Stimulated activated CD4-positive, alpha-beta T cell treated with anti-CD3 and anti-CD28 coated beads, Interleukin-15, amount 100 ng/mL, for 1 hour (primary cell): ENCODE measurements at regions not wholly inside any gene's neighbourhood (a gene's known extent, or its start where the extent isn't known, plus 50 kb on each side); places are given as distances from the start of the nearest gene placed in this dataset.
"Not testable (repeated sequence)": the region's sequence is repeated elsewhere in the genome, so short reads cannot be mapped to it uniquely, and the experiment has no call there.

ENCODE experiments used
- DNase-seq, 2 donors: peaks; one replicate each; pipeline ENCODE4 v3.0.0-alpha.2; 2020; ENCODE audit warnings: low read depth in 1 of 2, low spot score in 1 of 2

DNA sequence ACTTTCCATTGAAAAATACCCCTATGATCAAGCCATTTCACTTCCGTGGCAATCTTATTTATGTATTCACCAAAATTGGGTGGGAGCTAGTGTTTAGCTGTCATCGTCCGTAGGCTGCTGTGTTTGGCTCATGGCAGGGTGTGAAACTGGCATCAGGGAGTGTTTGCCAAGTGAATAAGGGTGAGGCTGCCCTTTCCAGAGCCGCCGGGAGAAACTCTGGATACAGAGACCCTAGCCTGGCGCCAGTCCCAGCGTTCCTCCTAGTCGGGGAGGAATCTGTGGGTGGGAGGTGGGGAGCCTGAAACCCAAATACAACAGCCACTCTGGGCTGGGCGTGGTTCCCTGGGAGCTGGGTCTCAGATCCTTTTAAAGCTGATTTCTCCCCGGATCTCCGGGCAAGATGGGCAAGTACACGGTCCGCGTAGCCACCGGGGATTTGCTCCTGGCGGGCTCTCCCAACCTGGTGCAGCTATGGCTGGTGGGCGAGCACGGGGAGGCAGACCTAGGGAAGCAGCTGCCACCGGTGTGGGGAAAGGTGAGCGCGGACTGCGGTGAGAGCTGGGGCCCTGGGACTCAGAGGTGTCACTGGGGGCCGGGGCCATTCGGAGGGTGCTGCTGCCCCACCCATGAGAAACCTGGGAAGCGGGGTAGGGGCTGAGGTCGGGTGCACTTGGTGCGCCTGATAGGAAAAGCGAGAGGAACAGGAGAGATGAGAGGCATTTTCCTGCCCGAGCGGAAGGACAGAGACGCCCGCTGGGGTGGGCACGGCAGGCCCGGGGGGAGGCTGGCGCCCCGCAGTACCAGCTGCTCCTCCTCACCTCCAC lies 62.1 kb upstream of the TEKT1 start:
- no peak for DNase-seq

DNA sequence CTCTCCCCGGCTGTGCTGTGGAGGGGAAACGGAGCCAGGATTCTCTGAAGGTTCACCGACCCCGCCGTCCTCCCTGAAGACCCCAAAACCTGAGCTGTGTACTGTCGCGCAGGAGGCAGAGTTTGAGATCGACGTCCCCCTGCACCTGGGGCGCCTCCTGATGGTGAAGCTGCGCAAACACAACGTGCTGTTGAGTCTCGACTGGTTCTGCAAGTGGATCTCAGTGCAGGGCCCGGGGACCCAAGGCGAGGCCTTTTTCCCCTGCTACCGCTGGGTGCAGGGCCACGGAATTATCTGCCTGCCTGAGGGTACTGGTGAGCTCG lies 62.6 kb upstream of the TEKT1 start:
- no peak for DNase-seq

DNA sequence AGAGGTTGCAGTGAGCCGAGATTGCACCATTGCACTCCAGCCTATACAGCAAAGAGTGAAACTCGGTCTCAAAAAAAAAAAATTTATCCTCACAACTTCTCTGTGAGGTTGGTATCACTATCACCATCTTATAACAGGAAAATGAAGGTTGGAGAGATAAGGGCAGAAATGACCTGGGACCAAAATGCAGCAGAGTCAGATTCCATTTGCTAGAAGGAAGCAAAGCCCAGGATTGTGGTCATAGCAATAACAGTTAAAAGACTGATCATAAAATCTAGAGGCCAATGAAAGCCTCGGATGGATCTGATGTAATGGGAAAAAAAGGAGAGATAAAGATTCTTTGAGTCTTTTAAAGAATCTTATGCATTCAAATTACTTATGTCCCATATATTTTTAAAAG lies 69.6 kb upstream of the TEKT1 start:
- no peak for DNase-seq

DNA sequence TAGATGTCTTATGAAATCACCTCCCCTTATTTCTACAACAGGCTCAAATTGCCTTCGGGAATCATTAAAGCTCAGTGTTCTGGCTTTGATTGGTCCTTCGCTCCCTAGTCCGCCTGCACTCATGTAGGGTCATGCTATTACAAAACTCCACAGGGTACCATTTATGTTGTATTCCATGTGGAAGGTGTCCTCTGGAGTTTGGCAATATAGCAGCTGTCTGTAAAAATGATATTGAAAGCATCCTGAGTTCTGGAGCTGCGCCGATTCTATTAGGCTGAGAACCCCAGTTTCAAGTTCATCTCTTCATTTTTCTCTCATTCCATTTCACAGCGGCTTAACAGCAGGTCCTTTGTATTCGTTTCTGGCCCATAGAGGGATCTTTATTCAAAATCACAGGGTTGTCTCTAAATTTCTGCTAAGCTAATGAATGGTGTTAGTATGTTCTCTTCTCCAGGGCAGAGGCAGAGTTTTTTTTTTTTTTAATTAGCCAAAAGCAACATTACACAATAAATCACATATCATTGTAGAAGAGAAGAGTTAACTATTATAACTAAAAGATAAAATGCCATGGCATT lies 71.9 kb upstream of the TEKT1 start:
- no peak for DNase-seq

DNA sequence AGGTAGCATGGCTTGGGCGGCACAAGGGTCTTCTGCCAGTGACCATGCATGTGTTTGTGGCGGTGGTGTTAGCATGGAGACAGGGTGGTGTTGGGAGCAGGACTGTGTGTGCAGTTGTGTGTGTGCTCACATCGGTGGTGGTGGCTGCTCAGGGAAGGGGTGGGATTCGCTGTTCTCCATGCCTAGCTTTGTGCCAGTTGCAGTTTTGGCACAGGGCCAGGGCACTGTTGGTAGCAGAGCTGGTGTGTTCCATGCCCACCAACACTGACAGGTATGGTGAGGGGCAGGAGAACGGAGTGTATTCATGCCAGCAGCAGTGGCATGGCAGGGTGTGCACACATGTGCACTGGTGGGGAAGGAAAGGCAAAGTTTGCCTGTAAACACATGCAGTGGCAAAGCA lies 77.3 kb upstream of the TEKT1 start:
- no peak for DNase-seq

DNA sequence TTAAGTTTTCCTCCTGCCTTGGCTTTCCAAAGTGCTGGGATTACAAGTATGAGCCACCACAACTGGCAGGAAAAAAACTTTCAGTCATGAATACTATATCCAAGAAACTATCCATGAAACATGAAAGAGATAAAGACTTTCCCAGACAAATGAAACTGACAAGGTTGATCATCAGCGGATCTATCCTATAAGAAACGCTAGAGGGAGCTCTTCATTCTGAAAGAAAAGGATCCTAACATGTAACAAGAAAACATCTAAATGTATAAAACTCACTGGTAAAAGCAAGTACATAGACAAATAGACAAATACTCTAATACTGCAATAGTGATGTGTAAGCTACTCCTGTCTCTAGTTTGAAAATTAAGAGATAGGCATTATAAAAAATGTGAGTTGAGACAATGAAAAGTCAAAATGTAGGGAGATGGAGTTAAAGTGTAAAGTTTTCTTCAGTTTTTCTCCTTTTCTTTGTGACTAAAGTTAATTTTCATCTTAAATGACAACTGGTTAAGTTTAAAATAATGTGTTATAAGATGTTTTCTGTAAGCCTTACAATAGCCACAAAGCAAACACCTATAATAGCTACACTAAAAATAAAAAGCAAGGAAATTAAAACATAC lies 79.6 kb upstream of the TEKT1 start:
- no peak for DNase-seq

DNA sequence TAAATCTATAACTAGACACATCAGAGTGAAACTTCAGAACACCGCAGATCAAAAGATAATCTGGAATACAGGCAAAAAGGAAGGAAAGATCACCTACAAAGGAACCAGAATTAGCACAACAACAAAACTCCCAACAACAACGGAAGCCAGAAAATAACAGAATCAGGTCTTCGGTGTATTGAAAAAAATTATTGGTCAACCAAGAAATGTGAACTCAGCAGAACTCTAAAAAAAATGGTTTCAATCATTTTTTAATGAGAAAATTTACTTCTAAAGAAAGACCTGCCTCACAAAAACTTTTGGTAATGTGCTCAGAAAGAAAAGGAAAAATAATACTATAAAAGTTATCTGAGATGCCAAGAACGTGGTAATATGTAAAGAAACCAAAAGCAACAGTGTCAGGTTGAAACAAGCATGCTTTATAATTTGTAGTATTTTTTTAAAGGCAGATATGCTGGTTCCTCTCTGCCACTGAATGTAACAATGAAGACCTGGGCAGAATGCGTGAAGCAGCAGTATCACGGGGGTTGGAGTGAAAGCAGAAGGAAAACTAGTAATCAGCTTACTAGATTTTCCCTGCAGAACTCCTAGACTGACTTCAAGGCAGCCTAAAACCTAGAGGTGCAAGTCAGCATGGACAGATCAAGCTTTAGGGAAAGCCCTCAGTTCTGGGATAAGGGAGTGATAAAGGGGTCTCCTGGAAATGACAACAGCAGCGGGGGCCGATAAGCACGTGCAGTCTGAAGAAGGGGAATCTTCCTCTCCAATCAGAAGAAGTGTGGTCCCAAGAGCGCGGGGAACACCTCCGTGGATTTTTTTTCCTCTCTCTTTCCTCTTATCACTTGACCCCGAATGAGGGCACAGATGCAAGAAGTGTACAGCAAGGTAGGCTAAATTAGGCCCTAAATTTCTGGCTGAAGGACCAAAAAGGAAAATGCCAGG lies 80.9 kb upstream of the TEKT1 start:
- no peak for DNase-seq

DNA sequence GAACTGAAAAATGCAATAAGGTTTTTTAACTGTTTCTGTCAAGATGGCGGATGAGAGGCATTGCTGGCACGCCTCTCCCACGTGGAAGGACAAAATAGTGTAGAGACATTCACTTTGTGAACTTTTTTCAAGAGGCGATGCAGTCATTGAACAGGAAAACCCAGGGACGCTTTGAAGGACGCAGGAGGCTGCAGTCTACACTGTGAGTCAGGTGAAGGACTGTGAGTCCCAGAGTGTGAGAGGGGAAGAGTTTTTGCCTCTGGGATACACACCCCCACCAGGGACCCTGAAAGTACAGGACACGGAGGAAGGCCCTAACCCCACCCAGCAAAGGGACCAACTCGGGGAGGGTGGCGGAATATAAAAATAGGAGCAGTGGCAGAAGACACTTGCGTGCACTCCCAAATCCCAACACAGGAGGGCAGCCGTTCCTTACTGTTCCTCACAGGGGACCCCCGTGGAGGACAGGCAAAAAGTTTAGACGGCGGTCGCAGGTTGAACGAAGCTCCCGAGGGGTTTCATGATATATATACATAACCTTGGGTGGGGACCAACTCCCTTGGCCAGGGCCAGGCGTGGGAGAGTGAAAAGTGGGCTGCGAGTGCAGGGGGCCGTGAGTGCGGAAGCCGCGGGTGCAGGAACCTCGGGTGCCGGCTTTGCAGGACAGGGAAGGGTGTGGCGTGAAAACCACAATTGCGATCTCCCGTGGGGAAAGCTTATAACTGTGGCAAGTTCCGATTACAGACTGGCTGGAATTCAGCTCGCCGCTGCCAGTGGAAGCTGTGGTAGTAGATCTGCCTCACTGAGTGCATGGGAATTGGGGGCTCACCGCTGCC lies 82.0 kb upstream of the ALOX12 start:
- peak; percentile 50 to 68 for DNase-seq

DNA sequence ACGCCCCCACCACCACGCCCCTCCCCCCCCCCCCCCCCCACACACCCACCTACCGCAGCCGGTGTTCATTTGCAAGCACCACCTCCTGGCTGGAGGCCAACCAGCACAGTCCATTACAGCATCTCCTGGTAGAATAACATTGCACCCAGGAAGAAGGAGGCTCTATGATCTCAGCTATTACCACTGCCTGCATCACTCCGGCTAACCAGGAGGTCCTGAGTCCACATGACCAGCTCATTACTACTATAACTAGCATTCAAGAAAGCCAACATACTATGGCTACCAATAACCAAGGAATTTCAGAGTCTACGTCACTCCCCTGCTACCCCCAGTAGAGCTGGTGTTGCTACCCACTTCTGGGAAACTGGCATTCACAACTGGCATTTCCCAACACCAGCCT lies 81.1 kb upstream of the ALOX12 start:
- DNase-seq: no peak

DNA sequence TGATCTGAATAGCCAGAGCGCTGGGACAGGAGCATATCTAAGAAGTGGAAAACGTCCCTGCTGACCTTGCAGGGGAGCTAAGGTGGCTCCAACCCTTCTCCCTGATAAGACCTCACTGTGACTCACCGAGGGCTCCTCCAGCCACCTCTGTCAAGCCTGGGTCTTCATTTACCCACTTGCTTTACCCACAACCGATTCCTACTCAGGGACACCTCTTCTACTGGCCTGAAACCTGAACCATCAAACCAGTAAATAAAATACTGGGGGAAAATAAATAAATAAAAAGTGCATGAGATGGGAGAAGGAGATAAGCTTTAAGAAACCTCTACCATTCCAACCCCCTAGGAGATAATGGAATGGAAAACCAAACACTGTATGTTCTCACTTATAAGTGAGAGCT lies 80.2 kb upstream of the ALOX12 start:
- no peak for DNase-seq

DNA sequence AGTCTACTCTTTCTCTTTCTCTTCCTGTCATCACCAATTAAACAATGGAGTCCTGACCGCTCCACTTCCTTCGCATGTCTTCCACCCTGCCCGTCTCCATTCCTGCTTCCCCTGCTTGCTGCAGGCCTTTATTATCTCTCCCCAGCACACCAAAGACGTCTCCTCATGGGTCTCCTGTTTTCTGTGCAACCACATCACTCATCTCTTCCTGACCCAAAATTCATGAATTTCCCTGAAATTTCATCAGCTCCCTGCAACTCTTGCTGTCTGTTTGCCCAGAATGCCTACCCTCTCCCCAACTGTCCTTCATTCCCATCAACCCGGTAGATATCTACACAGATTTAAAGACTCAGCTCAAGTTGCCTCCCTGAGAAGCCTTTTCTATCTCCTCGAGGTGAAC lies 76.7 kb upstream of the ALOX12 start:
- no peak for DNase-seq

DNA sequence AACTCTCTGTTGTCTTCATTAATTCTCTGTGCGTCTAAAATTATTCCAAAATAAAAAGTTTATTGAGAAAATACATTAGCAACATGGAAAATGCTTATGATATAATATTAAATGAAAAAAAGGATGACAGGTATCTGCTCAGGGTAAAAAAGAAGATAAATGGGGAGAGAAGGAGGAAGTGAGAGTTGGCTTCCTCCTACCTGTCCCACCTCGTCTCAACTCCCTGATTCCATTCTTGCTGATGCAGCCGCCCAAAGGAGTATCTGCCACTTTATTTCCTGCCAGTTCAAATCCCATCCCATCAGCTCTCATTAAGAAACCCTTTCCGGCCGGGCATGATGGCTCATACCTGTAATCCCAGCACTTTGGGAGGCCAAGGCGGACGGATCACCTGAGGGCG lies 72.5 kb upstream of the ALOX12 start:
- no peak for DNase-seq

DNA sequence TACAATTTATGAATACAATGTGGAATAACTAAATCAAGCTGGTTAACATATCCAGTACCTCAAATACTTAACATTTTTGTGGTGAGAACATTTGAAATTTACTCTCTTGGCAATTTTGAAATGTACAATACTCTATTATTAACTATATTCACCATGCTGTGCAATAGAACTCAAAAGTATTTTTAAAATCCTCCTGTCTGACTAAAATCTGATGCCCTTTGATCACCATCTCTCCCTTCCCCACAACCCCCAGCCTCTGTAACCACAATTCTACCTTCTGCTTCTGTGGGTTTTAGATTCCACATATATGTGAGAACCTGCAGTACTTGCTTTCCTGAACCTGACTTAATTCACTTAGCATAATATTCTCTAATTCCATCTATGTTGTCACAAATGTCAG lies 71.6 kb upstream of the ALOX12 start:
- no peak for DNase-seq

DNA sequence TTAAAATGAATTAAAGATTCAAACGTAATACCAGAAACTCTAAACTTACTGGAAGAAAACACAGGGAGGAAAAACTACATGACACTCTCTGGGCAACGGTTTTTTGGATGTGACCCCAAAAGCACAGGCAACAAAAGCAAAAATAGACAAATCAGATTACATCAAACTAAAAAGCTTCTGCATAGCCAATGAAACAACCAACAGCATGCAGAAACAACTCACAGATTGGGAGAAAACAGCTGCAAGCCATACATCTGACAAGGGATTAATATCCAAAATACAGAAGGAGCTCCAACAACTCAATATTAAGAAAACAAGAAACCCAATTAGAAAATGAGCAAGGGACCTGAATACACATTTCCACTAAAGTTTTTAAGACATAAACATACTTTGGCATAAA lies 69.2 kb upstream of the ALOX12 start:
- DNase-seq: no peak

DNA sequence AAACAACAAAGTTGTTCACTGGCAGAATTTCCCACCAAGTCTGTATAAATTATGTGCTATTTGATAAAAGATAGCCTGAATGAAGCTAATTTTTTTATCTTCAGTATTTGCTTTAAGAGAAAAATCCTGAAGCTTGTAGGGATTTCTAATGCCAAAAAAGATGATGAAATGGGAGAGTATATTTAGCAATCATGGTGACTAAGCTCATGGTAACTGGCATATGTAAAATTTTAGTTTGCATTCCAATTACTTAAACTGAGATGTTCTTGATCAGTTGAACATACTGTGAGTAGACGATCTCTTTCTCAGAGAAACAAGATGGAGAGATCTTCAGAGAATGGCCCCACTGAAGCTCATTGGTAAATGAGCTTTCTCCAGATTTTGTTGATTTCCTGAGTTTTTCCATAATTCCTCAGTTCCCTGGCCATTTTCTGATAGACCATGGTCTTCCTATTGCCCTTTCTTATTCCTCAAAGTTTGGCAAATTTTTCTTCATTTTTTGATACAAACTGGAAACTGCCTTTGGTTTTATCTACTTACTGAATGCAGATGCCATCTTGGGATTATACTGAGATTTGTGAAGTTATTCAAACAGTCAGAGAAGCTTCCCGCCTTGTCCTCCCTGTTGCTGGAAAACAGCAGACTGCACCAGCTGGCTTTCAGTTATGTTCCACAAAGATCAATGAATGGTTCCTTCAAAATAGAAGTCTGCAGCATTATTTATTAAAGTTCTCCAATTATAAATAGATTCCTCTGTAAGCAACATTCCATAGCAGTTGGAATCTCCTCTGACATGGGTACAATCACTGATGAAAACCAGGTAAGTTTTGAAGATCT lies 68.3 kb upstream of the ALOX12 start:
- no peak for DNase-seq

DNA sequence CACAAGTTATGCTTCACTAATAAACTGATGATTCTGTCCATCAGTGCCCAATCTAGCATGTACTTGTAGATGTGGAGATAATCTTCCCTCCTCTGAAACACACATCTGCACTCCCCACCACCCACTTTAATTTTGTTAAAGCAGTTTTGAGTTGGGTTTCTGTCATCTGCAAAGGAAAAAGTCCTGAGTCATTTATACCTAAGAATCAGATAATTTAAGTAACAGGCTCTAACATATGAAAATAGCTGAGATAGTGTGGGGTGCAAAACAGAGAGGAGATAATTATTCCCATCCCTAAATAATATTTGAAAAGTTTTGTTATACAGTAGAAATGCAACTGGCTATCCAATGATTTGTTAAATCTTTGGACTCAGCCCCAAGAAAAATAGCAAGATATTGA lies 67.7 kb upstream of the ALOX12 start:
- DNase-seq: no peak

DNA sequence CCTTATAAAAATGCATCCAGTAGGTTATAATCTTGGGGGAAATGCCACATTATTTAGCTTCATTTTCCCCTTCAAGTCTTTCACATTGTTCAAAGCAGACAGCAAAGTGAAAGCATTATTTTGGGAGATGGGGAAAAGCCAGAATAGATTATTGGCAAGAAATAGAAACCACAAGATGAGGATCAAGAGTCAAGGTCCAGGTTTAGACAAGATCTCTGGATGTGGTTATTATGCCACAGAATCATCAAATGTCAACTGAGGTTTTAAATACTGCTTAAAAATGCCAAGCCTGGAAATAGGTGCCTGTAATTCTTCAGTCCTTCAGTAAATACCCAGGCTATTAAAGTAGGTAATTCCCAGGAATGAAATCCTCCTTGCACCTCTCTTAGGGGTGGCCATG lies 65.1 kb upstream of the ALOX12 start:
- no peak for DNase-seq

DNA sequence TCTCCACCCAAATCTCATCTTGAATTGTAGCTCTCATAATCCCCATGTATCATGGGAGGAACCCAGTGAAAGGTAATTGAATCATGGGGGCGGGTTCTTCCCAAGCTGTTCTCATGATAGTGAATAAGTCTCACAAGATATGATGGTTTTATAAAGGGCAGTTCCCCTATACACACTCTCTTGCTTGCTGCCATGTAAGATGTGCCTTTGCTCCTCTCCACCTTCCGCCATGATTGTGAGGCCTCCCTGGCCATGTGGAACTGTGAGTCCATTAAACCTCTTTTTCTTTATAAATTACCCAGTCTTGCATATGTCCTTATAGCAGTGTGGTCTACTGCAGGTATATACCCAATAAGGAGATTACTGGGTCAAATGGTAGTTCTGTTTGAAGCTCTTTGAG lies 61.3 kb upstream of the ALOX12 start:
- DNase-seq: not testable (repeated sequence)

DNA sequence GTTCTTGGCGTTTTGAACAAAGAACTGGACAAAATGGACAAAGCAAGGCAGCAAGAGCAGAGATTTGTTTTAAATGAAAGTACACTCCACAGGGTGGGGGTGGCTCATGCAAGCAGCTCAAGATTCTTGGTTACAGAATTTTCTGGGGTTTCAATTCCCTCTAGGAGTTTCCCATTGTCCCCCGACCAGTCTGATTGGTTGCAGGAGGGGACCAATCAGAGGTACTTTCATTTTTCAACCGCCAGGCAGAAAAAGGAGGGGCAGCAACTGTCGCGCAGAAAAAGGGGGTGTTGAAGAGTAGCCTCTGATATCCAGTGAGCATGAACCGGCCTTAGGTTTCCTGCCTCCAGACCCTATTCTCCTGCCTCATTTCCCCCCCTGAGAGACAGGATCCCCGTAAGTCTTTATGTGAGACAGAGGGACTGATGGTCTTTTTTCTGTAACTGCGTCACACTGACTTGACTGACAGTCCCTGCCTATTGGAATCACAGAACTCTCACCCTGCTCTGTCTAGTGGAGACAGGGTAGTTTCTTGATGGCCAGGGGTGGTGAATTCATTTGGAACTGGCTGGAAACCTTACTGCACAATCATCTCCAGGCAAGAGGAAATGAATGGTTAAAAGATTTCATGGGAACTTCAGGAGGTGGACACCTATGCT lies 59.4 kb upstream of the ALOX12 start:
- no peak for DNase-seq
